ENCODE measurements at regions not wholly inside any gene's neighbourhood (a gene's known extent, or its start where the extent isn't known, plus 50 kb on each side); places are given as distances from the start of the nearest gene placed in this dataset.

GRCh38 chr4:129966175-129966574 is 870.2 kb downstream of the C4orf33 start:
- Histone ChIP-seq H3K27ac (no peak overlapping the region), H3K4me2 (ENCODE audit: low read length) (no peak overlapping the region), H2AFZ (no peak overlapping the region)

GRCh38 chr4:129968366-129968765 is 872.4 kb downstream of the C4orf33 start:
- no peak overlapping the region for H3K9ac ChIP-seq
- no peaks in the 10 kb centered on the region for H3K79me2 ChIP-seq
- no peaks in the 10 kb centered on the region for H3K9me3 ChIP-seq (ENCODE audit: control insufficient read depth, low read length)
- no peaks in the 10 kb centered on the region for H3K27me3 ChIP-seq (ENCODE audit: control insufficient read depth, insufficient read depth, low read length)
- no peak for TF ChIP-seq CTCF (IDR thresholded peaks at IDR 0.05)
- no peaks in the 10 kb centered on the region for H3K4me1 ChIP-seq
- no peak overlapping the region for H3K4me2 ChIP-seq (ENCODE audit: low read length)
- no peak overlapping the region for H3K4me3 ChIP-seq (ENCODE audit: low read depth, low read length)
- no peak overlapping the region for H3K27ac ChIP-seq
- H3K36me3 ChIP-seq (ENCODE audit: control insufficient read depth, insufficient read depth, low read length), result no peaks in the 10 kb centered on the region
- H2AFZ ChIP-seq, result no peak overlapping the region

More at GRCh38 chr4:129966175-129966574, 870.2 kb downstream of the C4orf33 start:
- Histone ChIP-seq H3K4me3 (ENCODE audit: low read depth, low read length) (no peak overlapping the region), H3K27me3 (ENCODE audit: control insufficient read depth, insufficient read depth, low read length) (no peaks in the 10 kb centered on the region), H3K9ac (no peak overlapping the region), H3K4me1 (no peaks in the 10 kb centered on the region), H3K36me3 (ENCODE audit: control insufficient read depth, insufficient read depth, low read length) (no peaks in the 10 kb centered on the region), H3K9me3 (ENCODE audit: control insufficient read depth, low read length) (no peaks in the 10 kb centered on the region), H3K79me2 (no peaks in the 10 kb centered on the region)
- TF ChIP-seq CTCF (IDR thresholded peaks at IDR 0.05), result no peak

- Histone ChIP-seq H3K4me1 (no peaks in the 10 kb centered on the region), H3K79me2 (no peaks in the 10 kb centered on the region), H3K9me3 (ENCODE audit: control insufficient read depth, low read length) (no peaks in the 10 kb centered on the region), H3K27me3 (ENCODE audit: control insufficient read depth, insufficient read depth, low read length) (no peaks in the 10 kb centered on the region), H3K9ac (no peak overlapping the region), H3K4me3 (ENCODE audit: low read depth, low read length) (no peak overlapping the region), H3K36me3 (ENCODE audit: control insufficient read depth, insufficient read depth, low read length) (no peaks in the 10 kb centered on the region), H3K27ac (no peak overlapping the region), H3K4me2 (ENCODE audit: low read length) (no peak overlapping the region), H2AFZ (no peak overlapping the region)
- no peak for TF ChIP-seq CTCF (IDR thresholded peaks at IDR 0.05)
Observed at GRCh38 chr4:129968778-129969177, 872.8 kb downstream of the C4orf33 start.

- H2AFZ ChIP-seq, result no peak overlapping the region
- no peak overlapping the region for H3K4me2 ChIP-seq (ENCODE audit: low read length)
- H3K79me2 ChIP-seq, result no peaks in the 10 kb centered on the region
- no peak for TF ChIP-seq CTCF (IDR thresholded peaks at IDR 0.05)
- H3K36me3 ChIP-seq (ENCODE audit: control insufficient read depth, insufficient read depth, low read length), result no peaks in the 10 kb centered on the region
- no peak overlapping the region for H3K4me3 ChIP-seq (ENCODE audit: low read depth, low read length)
- no peak overlapping the region for H3K27ac ChIP-seq
- no peak overlapping the region for H3K9ac ChIP-seq
- no peaks in the 10 kb centered on the region for H3K9me3 ChIP-seq (ENCODE audit: control insufficient read depth, low read length)
- H3K4me1 ChIP-seq, result no peaks in the 10 kb centered on the region
- H3K27me3 ChIP-seq (ENCODE audit: control insufficient read depth, insufficient read depth, low read length), result no peaks in the 10 kb centered on the region
Observed at GRCh38 chr4:129970801-129971200, 874.8 kb downstream of the C4orf33 start.

- Histone ChIP-seq H3K79me2 (no peaks in the 10 kb centered on the region), H2AFZ (no peak overlapping the region), H3K4me1 (no peaks in the 10 kb centered on the region), H3K36me3 (ENCODE audit: control insufficient read depth, insufficient read depth, low read length) (no peaks in the 10 kb centered on the region), H3K4me2 (ENCODE audit: low read length) (no peak overlapping the region), H3K9me3 (ENCODE audit: control insufficient read depth, low read length) (no peaks in the 10 kb centered on the region), H3K27ac (no peak overlapping the region), H3K27me3 (ENCODE audit: control insufficient read depth, insufficient read depth, low read length) (no peaks in the 10 kb centered on the region), H3K4me3 (ENCODE audit: low read depth, low read length) (no peak overlapping the region), H3K9ac (no peak overlapping the region)
- no peak for TF ChIP-seq CTCF (IDR thresholded peaks at IDR 0.05)
Observed at GRCh38 chr4:129971419-129971818, 875.5 kb downstream of the C4orf33 start.
